Keratinocyte (primary cell): ENCODE measurements at regions not wholly inside any gene's neighbourhood (a gene's known extent, or its start where the extent isn't known, plus 50 kb on each side); places are given as distances from the start of the nearest gene placed in this dataset.

Experiments
- DNase-seq: peaks from one replicate; pipeline ENCODE4 v3.0.0-alpha.2; 2011; ENCODE audit warnings: low read depth, missing footprints, low spot score
- FAIRE-seq: peaks from 2 replicates; lab custom pipeline; 2011; peaks lifted over from hg19 to GRCh38; lab: Jason Lieb, UNC
- H2AFZ ChIP-seq: 2 replicates; pipeline ENCODE4 v1.6.0; 2012; ENCODE audit warnings: low read length, control low read depth, inconsistent platforms; ENCODE audit not compliant: control insufficient read depth
- H3K27ac ChIP-seq: 2 replicates; pipeline ENCODE4 v1.5.1; 2011; ENCODE audit warnings: low read length; ENCODE audit not compliant: control insufficient read depth, insufficient read depth
- H3K27me3 ChIP-seq: 3 replicates; pipeline ENCODE4 v1.6.0; 2011; ENCODE audit warnings: low read length; ENCODE audit not compliant: control insufficient read depth, insufficient read depth; ENCODE audit errors: extremely low read depth
- H3K36me3 ChIP-seq, 2 experiments: 2 replicates in 1 of 2; 3 replicates in 1 of 2; pipeline ENCODE4 v1.5.1; 2011; ENCODE audit warnings: low read length in 2 of 2, mild to moderate bottlenecking in 1 of 2; ENCODE audit not compliant: control insufficient read depth in 2 of 2, insufficient read depth in 2 of 2; ENCODE audit errors: extremely low read depth in 1 of 2
- H3K4me1 ChIP-seq: 3 replicates; pipeline ENCODE4 v1.5.1; 2011; ENCODE audit warnings: low read length; ENCODE audit not compliant: control insufficient read depth, insufficient read depth; ENCODE audit errors: extremely low read depth
- H3K4me2 ChIP-seq: 3 replicates; pipeline ENCODE4 v1.6.0; 2011; ENCODE audit warnings: low read depth, low read length; ENCODE audit not compliant: control insufficient read depth, insufficient read depth; ENCODE audit errors: extremely low read depth
- H3K4me3 ChIP-seq, 3 experiments: fragments of 200-600 bp in 1 of 3; sonication (generic) in 1 of 3; 2 replicates in 2 of 3; 3 replicates in 1 of 3; pipeline ENCODE4 v1.5.1; 2011 to 2016; ENCODE audit warnings: low read length in 3 of 3, mild to moderate bottlenecking in 3 of 3, control low read depth in 2 of 3, inconsistent platforms in 1 of 3, low read depth in 1 of 3, mixed read lengths in 1 of 3, mixed run types in 1 of 3, moderate library complexity in 1 of 3; ENCODE audit not compliant: control insufficient read depth in 2 of 3, insufficient read depth in 2 of 3; ENCODE audit errors: extremely low read depth in 1 of 3
- H3K79me2 ChIP-seq: 2 replicates; pipeline ENCODE4 v1.6.0; 2012; ENCODE audit warnings: low read length; ENCODE audit not compliant: control insufficient read depth, insufficient read depth
- H3K9ac ChIP-seq: 3 replicates; pipeline ENCODE4 v1.6.0; 2011; ENCODE audit warnings: low read length; ENCODE audit not compliant: control insufficient read depth, insufficient read depth; ENCODE audit errors: extremely low read depth
- H3K9me1 ChIP-seq: 3 replicates; pipeline ENCODE4 v1.6.0; 2011; ENCODE audit warnings: low read length; ENCODE audit not compliant: control insufficient read depth, insufficient read depth; ENCODE audit errors: extremely low read depth
- H3K9me3 ChIP-seq: 2 replicates; pipeline ENCODE4 v1.5.1; 2012; ENCODE audit warnings: low read depth, low read length; ENCODE audit not compliant: control insufficient read depth
- H4K20me1 ChIP-seq: 3 replicates; pipeline ENCODE4 v1.6.0; 2011; ENCODE audit warnings: low read length; ENCODE audit not compliant: control insufficient read depth, insufficient read depth; ENCODE audit errors: extremely low read depth
- EZH2 ChIP-seq: IDR thresholded peaks from one replicate; pipeline ENCODE4 v1.6.1; 2012; ENCODE audit warnings: inconsistent platforms, mild to moderate bottlenecking, low read length, moderate library complexity
- dilution Hi-C: fragments of 300-500 bp; cut with MboI; formaldehyde crosslinking; loops from one replicate; pipeline ENCODE4 v1.7.0; 2020; ENCODE audit warnings: low sequenced_read_pairs; ENCODE audit not compliant: extremely low pct_ligation_motif_present
- TF ChIP-seq, protein P1 (sequence below), 3 experiments: IDR thresholded peaks in 1 of 3; conservative IDR thresholded peaks in 1 of 3; optimal IDR thresholded peaks in 1 of 3; 2 replicates in 2 of 3; 3 replicates in 1 of 3; pipeline versions ENCODE3 to v1.5.1; 2011; ENCODE audit warnings: low read length in 3 of 3, mild to moderate bottlenecking in 3 of 3, moderate library complexity in 2 of 3, control low read depth in 1 of 3, inconsistent platforms in 1 of 3; ENCODE audit not compliant: insufficient read depth in 2 of 3; ENCODE audit errors: extremely low read depth in 1 of 3

- TF ChIP-seq EZH2, result no peak
- TF ChIP-seq, protein P1, sequence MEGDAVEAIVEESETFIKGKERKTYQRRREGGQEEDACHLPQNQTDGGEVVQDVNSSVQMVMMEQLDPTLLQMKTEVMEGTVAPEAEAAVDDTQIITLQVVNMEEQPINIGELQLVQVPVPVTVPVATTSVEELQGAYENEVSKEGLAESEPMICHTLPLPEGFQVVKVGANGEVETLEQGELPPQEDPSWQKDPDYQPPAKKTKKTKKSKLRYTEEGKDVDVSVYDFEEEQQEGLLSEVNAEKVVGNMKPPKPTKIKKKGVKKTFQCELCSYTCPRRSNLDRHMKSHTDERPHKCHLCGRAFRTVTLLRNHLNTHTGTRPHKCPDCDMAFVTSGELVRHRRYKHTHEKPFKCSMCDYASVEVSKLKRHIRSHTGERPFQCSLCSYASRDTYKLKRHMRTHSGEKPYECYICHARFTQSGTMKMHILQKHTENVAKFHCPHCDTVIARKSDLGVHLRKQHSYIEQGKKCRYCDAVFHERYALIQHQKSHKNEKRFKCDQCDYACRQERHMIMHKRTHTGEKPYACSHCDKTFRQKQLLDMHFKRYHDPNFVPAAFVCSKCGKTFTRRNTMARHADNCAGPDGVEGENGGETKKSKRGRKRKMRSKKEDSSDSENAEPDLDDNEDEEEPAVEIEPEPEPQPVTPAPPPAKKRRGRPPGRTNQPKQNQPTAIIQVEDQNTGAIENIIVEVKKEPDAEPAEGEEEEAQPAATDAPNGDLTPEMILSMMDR (optimal IDR thresholded peaks at IDR 0.05 in 1 of 3, IDR thresholded peaks at IDR 0.05 in 1 of 3, conservative IDR thresholded peaks at IDR 0.05 in 1 of 3; ENCODE audit: extremely low read depth in 1 of 3, insufficient read depth in 2 of 3, low read length in 3 of 3), result no peak
- dilution Hi-C loops, result no loop called here
- FAIRE-seq, result no peak
- Histone ChIP-seq H2AFZ (no peak overlapping the region), H3K4me2 (no peak overlapping the region), H3K9me1 (no peaks in the 10 kb centered on the region), H3K4me1 (no peaks in the 10 kb centered on the region), H4K20me1 (no peaks in the 10 kb centered on the region), H3K79me2 (no peaks in the 10 kb centered on the region), H3K9ac (no peak overlapping the region), H3K4me3 (no peak overlapping the region), H3K9me3 (no peaks in the 10 kb centered on the region), H3K36me3 (no peaks in the 10 kb centered on the region), H3K27ac (no peak overlapping the region), H3K27me3 (no peaks in the 10 kb centered on the region)
- no peak for DNase-seq
Observed at GRCh38 chr12:41709463-41710285, 435.0 kb downstream of the GXYLT1 start.

GRCh38 chr12:41709012-41709411, 435.7 kb downstream of the GXYLT1 start:
- H3K4me1 ChIP-seq, result no peaks in the 10 kb centered on the region
- H2AFZ ChIP-seq, result no peak overlapping the region
- no peak overlapping the region for H3K4me3 ChIP-seq
- no peak overlapping the region for H3K9ac ChIP-seq
- DNase-seq (no peak), FAIRE-seq (no peak)
- no peak overlapping the region for H3K27ac ChIP-seq
- H3K9me3 ChIP-seq, result no peaks in the 10 kb centered on the region
- H3K79me2 ChIP-seq, result no peaks in the 10 kb centered on the region
- H3K27me3 ChIP-seq, result no peaks in the 10 kb centered on the region
- dilution Hi-C loops, result no loop called here
- H3K36me3 ChIP-seq, result no peaks in the 10 kb centered on the region
- no peak overlapping the region for H3K4me2 ChIP-seq
- H4K20me1 ChIP-seq, result no peaks in the 10 kb centered on the region
- no peaks in the 10 kb centered on the region for H3K9me1 ChIP-seq
- no peak for TF ChIP-seq EZH2
- TF ChIP-seq, protein P1 (optimal IDR thresholded peaks at IDR 0.05 in 1 of 3, IDR thresholded peaks at IDR 0.05 in 1 of 3, conservative IDR thresholded peaks at IDR 0.05 in 1 of 3; ENCODE audit: extremely low read depth in 1 of 3, insufficient read depth in 2 of 3, low read length in 3 of 3), result no peak
